Stimulated activated CD8-positive, alpha-beta memory T cell treated with anti-CD3 and anti-CD28 coated beads, Interleukin-7, amount 100 ng/mL, for 48 hours (primary cell): ENCODE measurements at regions not wholly inside any gene's neighbourhood (a gene's known extent, or its start where the extent isn't known, plus 50 kb on each side); places are given as distances from the start of the nearest gene placed in this dataset.

Experiments used
- DNase-seq, 2 donors: peaks; one replicate each; pipeline ENCODE4 v3.0.0-alpha.2; 2020; ENCODE audit warnings: low read depth in 1 of 2; ENCODE audit errors: extremely low read depth in 1 of 2

- DNase-seq = no peak
Observed at GRCh38 chr7:38002689-38003088, 82.2 kb downstream of the EPDR1 start.

- DNase-seq = no peak
Observed at GRCh38 chr7:38006559-38006958, 86.1 kb downstream of the EPDR1 start.

GRCh38 chr7:38007096-38007495, 86.7 kb downstream of the EPDR1 start:
- no peak for DNase-seq

DNA sequence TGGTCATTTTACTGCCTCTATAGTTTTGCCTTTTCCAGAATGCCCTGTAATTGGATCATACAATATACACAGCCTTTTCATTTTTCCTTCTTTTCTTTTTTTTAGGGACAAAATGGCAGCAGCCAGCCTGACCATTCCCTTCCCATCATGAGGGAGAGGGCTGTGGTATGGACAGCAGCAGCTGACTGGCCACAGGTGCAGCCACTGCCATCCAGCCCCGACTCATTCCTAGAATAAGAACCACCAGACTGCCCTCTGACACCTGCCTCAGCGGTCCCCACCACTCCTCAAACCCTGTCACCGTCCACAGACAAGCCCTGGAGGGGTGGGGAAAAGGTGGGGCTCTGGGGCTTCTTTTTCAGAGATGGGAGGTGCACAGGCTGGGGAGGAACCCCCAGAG, 92.8 kb downstream of the EPDR1 start:
- no peak for DNase-seq

DNA sequence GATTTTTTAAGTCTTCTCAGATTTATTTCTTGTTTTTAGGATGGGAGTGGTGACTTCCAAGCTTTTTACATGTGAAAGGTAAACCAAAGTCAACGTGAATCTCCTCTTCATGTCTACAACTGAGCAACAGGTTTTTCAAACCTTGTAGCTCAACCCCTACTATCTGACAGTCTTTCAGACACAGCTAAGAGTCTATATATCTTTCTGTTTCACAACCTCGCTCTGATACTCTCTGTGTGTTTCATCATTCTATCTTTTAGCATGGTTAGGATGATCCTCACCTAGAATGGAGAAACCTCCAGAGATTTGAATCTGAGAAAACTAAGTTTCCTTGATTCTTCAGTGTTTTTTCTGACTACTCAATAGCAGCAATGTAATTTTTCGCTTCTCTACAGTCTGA, 96.1 kb downstream of the EPDR1 start:
- no peak for DNase-seq

- DNase-seq = no peak
Observed at GRCh38 chr7:38017320-38017719, 96.9 kb downstream of the EPDR1 start.

GRCh38 chr7:38020121-38020785, 99.8 kb downstream of the EPDR1 start:
- DNase-seq = no peak

DNA sequence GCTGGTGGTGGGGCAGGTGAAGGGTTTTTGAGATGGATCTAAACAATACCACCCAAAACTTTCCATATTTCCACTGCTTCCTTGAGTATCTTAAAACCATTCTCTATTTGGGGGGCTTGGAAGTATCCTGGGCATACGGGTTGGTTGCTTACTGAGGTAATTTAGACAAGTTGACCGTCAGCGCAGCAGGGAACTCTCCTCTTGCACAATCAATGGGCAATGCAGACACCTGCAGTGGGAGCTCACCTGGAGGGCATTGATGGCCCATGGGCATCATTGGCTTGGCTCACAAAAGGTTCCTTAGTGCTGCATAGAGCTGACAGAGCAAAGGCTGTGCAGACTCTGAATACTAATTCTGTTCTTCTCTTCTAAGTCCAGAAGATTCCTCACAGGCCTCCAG, 101.5 kb downstream of the EPDR1 start:
- no peak for DNase-seq

DNA sequence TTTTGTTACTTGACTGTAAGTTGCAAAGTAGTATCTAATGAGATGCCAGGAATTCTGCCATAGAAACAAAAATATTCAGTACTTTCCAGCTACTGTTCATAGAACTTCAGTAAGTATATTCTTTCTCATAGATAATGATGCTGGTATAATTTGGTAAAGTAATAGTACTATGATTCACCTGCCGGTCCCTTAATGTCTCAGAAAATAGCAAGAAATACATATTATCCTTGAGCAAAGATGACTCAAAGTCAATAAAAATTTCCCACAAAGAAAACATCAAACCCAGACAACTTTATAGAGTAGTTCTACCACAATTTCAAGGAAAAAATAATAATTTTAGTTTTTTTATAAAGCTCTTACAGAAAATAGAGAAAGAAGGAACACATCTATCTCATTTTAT, 105.4 kb downstream of the EPDR1 start:
- DNase-seq = no peak

DNA sequence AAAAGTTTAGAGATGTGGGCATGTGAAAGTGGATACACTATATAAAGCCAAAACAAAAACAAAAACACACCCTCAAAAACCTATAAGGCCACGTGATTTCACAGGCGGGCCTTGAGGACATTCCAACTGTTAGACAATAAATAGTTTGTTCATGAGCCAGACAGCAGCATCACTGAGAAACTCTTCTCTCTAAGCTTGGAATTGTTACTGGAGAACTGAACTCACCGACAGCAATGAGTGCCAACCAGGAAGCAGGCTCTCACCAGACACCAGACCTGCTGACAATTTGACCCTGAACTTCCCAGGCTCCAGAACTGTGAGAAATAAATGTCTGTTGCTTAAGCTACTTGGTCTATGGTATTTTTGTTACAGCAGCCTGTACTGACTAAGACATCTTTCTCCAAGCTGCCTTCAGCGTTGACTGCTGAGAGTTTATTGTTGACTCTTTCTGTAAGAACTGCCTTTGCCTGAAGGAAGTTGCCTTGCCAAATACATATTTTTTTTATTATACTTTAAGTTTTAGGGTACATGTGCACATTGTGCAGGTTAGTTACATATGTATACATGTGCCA, 107.5 kb downstream of the EPDR1 start:
- DNase-seq = no peak

DNA sequence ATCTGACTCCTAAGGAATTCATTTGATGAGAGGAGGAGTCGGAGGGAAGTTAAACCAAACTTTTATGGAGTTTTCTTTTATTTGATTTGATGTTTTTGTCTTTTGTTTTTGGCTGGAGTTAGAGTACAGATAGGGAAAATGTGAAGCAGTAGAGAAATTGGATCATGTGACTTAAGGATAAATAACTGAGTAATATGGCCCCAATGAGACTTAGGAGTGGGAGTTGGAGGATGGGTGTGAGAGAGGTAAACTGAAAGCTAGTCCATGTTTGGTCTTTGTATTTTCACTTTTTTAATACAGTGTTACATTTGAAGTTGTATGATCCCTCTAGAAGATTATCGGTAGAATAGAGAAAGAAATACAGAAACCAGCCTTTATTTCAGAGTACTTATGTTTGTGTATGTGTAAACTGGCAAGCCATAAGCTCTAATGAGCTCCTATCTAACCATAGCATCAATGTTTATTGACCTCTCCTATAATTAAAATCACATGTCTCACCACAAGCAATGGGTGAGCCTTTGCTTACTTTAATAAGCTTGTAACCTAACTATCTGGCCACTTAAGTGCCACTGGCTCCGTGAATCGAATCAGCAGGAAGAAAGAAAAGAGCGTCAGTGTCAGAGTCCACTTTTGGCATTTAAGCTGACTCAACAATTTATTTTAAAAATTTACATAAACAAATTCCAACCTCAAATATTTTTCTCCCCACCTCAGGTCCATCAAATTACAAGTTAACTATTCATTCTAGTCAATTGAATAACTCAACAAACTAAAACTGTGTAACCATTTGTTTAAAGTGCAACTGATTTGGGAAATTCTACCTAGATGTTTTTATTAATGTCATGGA, 113.8 kb downstream of the EPDR1 start:
- no peak for DNase-seq

DNA sequence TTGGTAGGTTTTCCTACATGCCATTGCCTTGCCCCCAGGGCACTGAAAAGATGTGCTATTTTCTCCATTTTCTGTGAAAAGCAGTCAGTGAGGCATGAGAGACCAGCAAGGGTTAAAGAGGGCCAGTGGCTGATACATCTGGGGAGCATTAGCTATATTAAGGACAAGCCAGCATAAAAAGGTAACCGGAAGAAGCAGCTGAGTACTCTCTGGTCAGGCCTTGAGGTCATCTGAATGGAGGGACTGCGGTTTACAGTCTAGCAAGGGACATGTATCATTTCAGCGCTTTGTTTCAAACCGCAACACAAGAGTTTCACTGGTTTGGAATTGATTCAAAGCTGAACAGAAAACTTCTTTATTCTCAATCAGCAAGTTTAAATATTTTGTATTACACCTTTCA, 120.4 kb downstream of the EPDR1 start:
- DNase-seq = no peak

DNA sequence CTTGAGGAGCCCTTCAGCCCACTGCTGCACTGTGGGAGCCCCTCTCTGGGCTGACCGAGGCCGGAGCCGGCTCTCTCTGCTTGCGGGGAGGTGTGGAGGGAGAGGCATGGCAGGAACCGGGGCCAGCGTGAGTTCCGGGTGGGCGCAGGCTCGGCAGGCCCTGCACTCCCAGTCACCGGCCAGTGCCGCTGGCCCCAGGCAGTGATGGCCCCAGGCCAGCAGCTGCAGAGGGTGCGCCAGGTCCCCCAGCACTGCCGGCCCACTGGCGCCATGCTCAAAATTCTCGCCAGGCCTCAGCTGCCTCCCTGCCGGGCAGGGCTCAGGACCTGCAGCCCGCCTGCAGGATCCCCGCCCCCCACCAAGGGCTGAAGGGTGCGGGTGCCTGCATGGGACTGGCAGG, 128.4 kb upstream of the STARD3NL start:
- no peak for DNase-seq

DNA sequence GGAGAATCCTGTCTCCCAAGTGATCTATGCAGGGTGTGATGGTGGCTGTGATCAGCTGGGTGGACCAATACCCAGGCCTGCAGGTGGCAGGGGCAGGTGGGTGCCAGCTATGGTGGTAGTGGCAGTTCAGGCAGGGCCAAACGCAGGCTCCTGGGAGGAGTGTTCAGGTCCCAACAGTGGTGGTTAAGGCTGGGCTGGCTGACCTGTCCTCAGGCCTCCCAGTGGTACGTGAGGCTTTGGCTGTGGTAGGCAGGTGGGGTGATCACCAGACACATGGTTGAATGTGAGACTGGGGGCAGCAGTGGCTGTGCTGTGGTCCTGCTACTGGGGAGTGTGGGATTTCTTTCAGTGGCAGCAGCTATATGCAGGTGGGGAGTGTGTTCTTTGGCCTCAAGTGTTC, 126.7 kb upstream of the STARD3NL start:
- no peak for DNase-seq

DNA sequence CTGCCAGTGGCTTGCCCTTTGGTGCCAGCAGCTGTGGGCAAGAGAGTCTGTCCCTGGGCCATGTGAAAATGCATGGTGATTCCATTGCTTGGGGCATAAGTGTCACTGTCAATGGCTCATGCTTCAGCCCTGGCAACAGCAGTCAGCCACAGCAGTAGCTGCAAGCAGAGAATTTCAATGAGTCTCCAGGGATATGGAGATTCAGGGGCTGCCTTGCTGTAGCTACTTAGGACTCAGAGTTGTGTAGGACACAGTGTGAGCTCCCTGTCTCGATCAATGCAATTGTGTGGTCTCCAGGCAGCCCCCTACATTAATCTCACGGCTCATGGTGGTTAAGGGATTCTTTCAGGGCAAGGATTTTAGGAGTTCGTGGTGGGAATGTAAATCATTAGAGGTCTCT, 126.3 kb upstream of the STARD3NL start:
- DNase-seq = no peak

DNA sequence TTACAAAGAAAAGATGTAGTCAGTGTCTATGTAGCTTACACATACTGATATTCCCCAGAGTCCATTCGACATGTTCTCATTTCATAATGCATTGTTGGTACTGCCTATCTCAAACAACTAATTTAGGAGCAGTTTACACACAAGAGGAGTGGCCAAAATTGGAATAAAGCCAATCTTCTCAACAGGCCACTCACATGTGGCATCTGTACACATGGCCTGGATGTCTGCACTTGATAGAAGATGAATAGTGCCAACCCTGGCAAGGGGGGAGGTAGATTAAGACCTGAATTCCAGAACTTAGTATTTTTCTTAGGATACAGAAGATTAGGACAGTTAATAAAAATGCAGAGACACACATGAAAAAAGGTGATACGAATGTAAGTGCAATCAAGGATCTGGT, 125.3 kb upstream of the STARD3NL start:
- DNase-seq = no peak

GRCh38 chr7:38054199-38054598, 123.8 kb upstream of the STARD3NL start:
- DNase-seq = no peak

GRCh38 chr7:38057829-38058228, 120.2 kb upstream of the STARD3NL start:
- no peak for DNase-seq

GRCh38 chr7:38060116-38060515, 117.9 kb upstream of the STARD3NL start:
- DNase-seq = no peak

DNA sequence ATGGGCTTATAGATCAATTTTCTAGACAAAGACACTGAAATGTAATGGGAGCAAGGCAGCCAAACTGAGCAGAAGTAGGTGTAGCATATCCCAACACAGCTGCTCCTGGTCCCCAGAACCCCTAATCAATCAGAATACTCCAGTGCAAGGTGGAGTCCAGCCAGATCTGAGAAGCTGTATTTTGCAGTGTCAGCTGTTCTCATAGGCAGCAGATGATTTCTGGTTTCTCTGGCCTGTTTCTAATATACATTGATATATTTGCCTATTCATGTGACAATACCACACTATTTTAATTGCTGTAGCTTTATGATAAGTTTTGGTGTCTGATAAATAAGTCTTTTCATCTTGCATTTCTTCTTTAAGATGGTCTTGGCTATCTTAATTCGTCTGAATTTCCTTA, 117.4 kb upstream of the STARD3NL start:
- DNase-seq = no peak

DNA sequence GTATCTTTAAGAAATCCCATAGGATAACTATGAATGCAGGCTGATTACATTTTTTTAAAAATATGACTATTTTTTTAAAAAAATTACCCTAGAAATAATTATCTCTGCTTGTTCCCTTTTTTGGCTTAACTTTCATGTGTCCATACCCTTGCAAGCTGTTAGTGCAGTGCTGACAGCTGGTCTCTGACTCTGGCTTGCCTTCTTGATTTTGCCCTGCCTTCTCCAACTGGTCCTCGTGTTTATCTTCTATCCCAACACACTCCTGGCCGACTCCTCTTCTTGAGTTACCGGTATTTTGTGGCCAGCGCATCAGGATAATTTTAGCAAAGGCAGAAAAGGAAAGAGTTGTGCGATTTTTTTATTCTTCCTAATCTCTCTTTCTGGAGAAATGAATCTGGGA, 111.7 kb upstream of the STARD3NL start:
- DNase-seq = no peak

- no peak for DNase-seq
Observed at GRCh38 chr7:38068461-38068860, 109.6 kb upstream of the STARD3NL start.
